ENCODE measurements at regions not wholly inside any gene's neighbourhood (a gene's known extent, or its start where the extent isn't known, plus 50 kb on each side); places are given as distances from the start of the nearest gene placed in this dataset.

- peaks cover 0 to 6% (median 0%) of the 10 kb centered on the region in 10 experiments; a peak in 5 of 20 replicates for H3K4me1 ChIP-seq
- TF ChIP-seq Cebpa-rat (IDR thresholded peaks at IDR 0.05) = no peak
- H3K27me3 ChIP-seq = no peaks in the 10 kb centered on the region
- no peaks in the 10 kb centered on the region for H3K36me3 ChIP-seq
- H3K4me3 ChIP-seq = no peak overlapping the region
- peaks cover 0 to 16% (median 11%) of the 10 kb centered on the region in 11 experiments; a peak in 16 of 22 replicates for H3K9me3 ChIP-seq (replicated peaks in 1 of 11)
- H3K9ac ChIP-seq = no peak overlapping the region
- no peak overlapping the region for H3K4me2 ChIP-seq
- H3K27ac ChIP-seq = no peak overlapping the region
- no peaks in the 10 kb centered on the region for H4K20me1 ChIP-seq
These were observed 610.1 kb upstream of the ANKRD30A start for GRCh38 chr10:36515319-36515718.

- Histone ChIP-seq H4K20me1 (no peaks in the 10 kb centered on the region), H3K36me3 (no peaks in the 10 kb centered on the region), H3K9ac (no peak overlapping the region), H3K4me3 (no peak overlapping the region), H3K27ac (no peak overlapping the region), H3K27me3 (no peaks in the 10 kb centered on the region), H3K9me3 (replicated peaks in 1 of 11) (0 out of 22 replicates have a peak, but pooled peaks cover 0 to 3% (median 0%) of the 10 kb centered on the region in 11 experiments), H3K4me1 (no peaks in the 10 kb centered on the region), H3K4me2 (no peak overlapping the region)
- no peak for TF ChIP-seq Cebpa-rat (IDR thresholded peaks at IDR 0.05)
These were observed 617.7 kb upstream of the ANKRD30A start for GRCh38 chr10:36507715-36508114.

GRCh38 chr10:36506697-36507496, 618.5 kb upstream of the ANKRD30A start:
- no peak overlapping the region for H3K4me2 ChIP-seq
- H3K36me3 ChIP-seq = no peaks in the 10 kb centered on the region
- H3K9ac ChIP-seq = no peak overlapping the region
- H3K27me3 ChIP-seq = no peaks in the 10 kb centered on the region
- no peak overlapping the region for H3K27ac ChIP-seq
- TF ChIP-seq Cebpa-rat (IDR thresholded peaks at IDR 0.05) = no peak
- H3K9me3 ChIP-seq (replicated peaks in 1 of 11) = 0 out of 22 replicates have a peak, but pooled peaks cover 0 to 3% (median 0%) of the 10 kb centered on the region in 11 experiments
- no peak overlapping the region for H3K4me3 ChIP-seq
- H4K20me1 ChIP-seq = no peaks in the 10 kb centered on the region
- H3K4me1 ChIP-seq = no peaks in the 10 kb centered on the region

- no peak overlapping the region for H3K4me3 ChIP-seq
- no peak for TF ChIP-seq Cebpa-rat (IDR thresholded peaks at IDR 0.05)
- H3K36me3 ChIP-seq = no peaks in the 10 kb centered on the region
- H3K27ac ChIP-seq = no peak overlapping the region
- 0 out of 22 replicates have a peak, but pooled peaks cover 0 to 3% (median 0%) of the 10 kb centered on the region in 11 experiments for H3K9me3 ChIP-seq (replicated peaks in 1 of 11)
- H3K4me2 ChIP-seq = no peak overlapping the region
- H4K20me1 ChIP-seq = no peaks in the 10 kb centered on the region
- no peak overlapping the region for H3K9ac ChIP-seq
- no peaks in the 10 kb centered on the region for H3K4me1 ChIP-seq
- no peaks in the 10 kb centered on the region for H3K27me3 ChIP-seq
These were observed 619.1 kb upstream of the ANKRD30A start for GRCh38 chr10:36506261-36506660.

GRCh38 chr10:36504758-36505157, 620.6 kb upstream of the ANKRD30A start:
- no peak for TF ChIP-seq Cebpa-rat (IDR thresholded peaks at IDR 0.05)
- H3K27me3 ChIP-seq = no peaks in the 10 kb centered on the region
- no peak overlapping the region for H3K27ac ChIP-seq
- no peak overlapping the region for H3K4me2 ChIP-seq
- H3K9ac ChIP-seq = no peak overlapping the region
- H3K4me3 ChIP-seq = no peak overlapping the region
- 0 out of 22 replicates have a peak, but pooled peaks cover 0 to 3% (median 0%) of the 10 kb centered on the region in 11 experiments for H3K9me3 ChIP-seq (replicated peaks in 1 of 11)
- H4K20me1 ChIP-seq = no peaks in the 10 kb centered on the region
- H3K4me1 ChIP-seq = no peaks in the 10 kb centered on the region
- H3K36me3 ChIP-seq = no peaks in the 10 kb centered on the region

- no peaks in the 10 kb centered on the region for H3K4me1 ChIP-seq
- no peak for TF ChIP-seq Cebpa-rat (IDR thresholded peaks at IDR 0.05)
- H3K27me3 ChIP-seq = no peaks in the 10 kb centered on the region
- no peak overlapping the region for H3K9ac ChIP-seq
- no peak overlapping the region for H3K27ac ChIP-seq
- no peaks in the 10 kb centered on the region for H3K9me3 ChIP-seq (replicated peaks in 1 of 11)
- H4K20me1 ChIP-seq = no peaks in the 10 kb centered on the region
- no peak overlapping the region for H3K4me3 ChIP-seq
- no peaks in the 10 kb centered on the region for H3K36me3 ChIP-seq
- no peak overlapping the region for H3K4me2 ChIP-seq
These were observed 625.1 kb upstream of the ANKRD30A start for GRCh38 chr10:36500266-36500665.

- Histone ChIP-seq H3K4me2 (no peak overlapping the region), H4K20me1 (no peaks in the 10 kb centered on the region), H3K9me3 (replicated peaks in 1 of 11) (no peaks in the 10 kb centered on the region), H3K36me3 (no peaks in the 10 kb centered on the region), H3K27me3 (no peaks in the 10 kb centered on the region), H3K9ac (no peak overlapping the region), H3K4me3 (no peak overlapping the region), H3K27ac (no peak overlapping the region), H3K4me1 (no peaks in the 10 kb centered on the region)
- no peak for TF ChIP-seq Cebpa-rat (IDR thresholded peaks at IDR 0.05)
These were observed 625.7 kb upstream of the ANKRD30A start for GRCh38 chr10:36499693-36500092.

GRCh38 chr10:36496758-36497157, 628.6 kb upstream of the ANKRD30A start:
- no peak overlapping the region for H3K27ac ChIP-seq

GRCh38 chr10:36494371-36494770, 631.0 kb upstream of the ANKRD30A start:
- no peaks in the 10 kb centered on the region for H3K4me1 ChIP-seq
- no peaks in the 10 kb centered on the region for H4K20me1 ChIP-seq
- H3K9me3 ChIP-seq (replicated peaks in 1 of 11) = no peaks in the 10 kb centered on the region
- no peak overlapping the region for H3K4me2 ChIP-seq
- H3K9ac ChIP-seq = no peak overlapping the region
- H3K27me3 ChIP-seq = no peaks in the 10 kb centered on the region
- H3K4me3 ChIP-seq = no peak overlapping the region
- no peak overlapping the region for H3K27ac ChIP-seq
- TF ChIP-seq Cebpa-rat (IDR thresholded peaks at IDR 0.05) = no peak
- no peaks in the 10 kb centered on the region for H3K36me3 ChIP-seq

More at GRCh38 chr10:36496758-36497157, 628.6 kb upstream of the ANKRD30A start:
- Histone ChIP-seq H3K4me3 (no peak overlapping the region), H4K20me1 (no peaks in the 10 kb centered on the region), H3K4me2 (no peak overlapping the region), H3K4me1 (no peaks in the 10 kb centered on the region), H3K27me3 (no peaks in the 10 kb centered on the region), H3K36me3 (no peaks in the 10 kb centered on the region), H3K9ac (no peak overlapping the region), H3K9me3 (replicated peaks in 1 of 11) (no peaks in the 10 kb centered on the region)
- no peak for TF ChIP-seq Cebpa-rat (IDR thresholded peaks at IDR 0.05)

- Histone ChIP-seq H3K27me3 (no peaks in the 10 kb centered on the region), H3K9me3 (replicated peaks in 1 of 11) (no peaks in the 10 kb centered on the region), H3K9ac (no peak overlapping the region), H4K20me1 (no peaks in the 10 kb centered on the region), H3K4me3 (no peak overlapping the region), H3K4me1 (no peaks in the 10 kb centered on the region), H3K36me3 (no peaks in the 10 kb centered on the region), H3K27ac (no peak overlapping the region), H3K4me2 (no peak overlapping the region)
- TF ChIP-seq Cebpa-rat (IDR thresholded peaks at IDR 0.05) = no peak
These were observed 631.9 kb upstream of the ANKRD30A start for GRCh38 chr10:36493516-36493880.

All from BLaER1 treated with 17β-estradiol and CSF1 and Interleukin-3, amounts not matched to agents 10 nM and 100 nM (cell line).